ENCODE measurements at regions not wholly inside any gene's neighbourhood (a gene's known extent, or its start where the extent isn't known, plus 50 kb on each side); places are given as distances from the start of the nearest gene placed in this dataset.

DNA sequence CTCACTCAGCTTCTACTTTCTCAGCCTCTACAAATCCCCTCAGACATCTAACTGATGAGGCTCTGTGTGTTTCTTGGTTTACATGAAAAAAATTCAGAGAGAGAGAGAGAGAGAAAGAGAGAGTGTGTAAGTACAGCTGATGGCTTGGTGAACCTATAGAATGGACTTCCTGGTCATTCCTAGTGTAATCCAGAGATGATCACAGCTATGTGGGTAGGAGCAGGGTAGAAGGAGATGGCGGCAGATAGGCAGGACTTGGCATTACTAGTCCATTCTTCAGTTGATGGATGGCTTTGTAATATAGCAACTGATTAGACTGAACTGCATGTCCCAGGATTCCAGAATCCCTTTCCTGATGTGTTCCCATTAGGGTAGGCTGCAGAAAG is 429.3 kb upstream of the CLINT1 start (continued):
- TF ChIP-seq CCDC6 (CRISPR knock-in tag; IDR thresholded peaks at IDR 0.05) (no peak), ZNF431 (CRISPR knock-in tag; IDR thresholded peaks at IDR 0.05; ENCODE audit: borderline replicate concordance, low read depth) (no peak)

DNA sequence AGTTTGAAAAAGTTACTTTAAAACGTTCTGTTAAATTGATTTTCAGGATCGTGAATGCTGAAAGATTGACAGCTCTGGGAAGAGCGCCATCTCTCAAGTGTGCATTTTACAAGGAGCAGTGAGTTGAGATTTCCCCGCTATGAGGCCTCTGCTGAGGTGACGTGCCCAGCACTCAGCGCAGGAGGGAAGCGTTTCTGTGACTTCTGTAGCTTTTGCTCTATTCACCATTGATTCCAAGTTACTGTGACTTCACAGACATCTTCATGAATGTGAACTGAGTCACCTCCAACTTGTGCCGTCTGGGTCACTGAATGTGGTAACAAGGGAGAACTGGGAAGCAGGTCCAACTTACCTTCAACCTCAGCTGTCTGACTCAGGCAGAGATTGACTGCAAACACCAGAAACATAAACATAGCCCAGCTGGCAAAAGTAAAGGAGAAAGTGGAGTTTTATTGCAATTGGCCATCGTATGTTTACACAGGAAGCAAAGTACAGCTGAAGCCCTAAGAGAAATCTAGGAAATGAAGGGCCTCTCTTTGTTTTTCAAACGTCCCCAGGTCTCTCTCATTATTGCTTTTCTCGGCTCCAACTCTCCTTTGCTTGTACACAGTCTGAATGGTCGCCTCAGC is 428.8 kb upstream of the CLINT1 start:
- Histone ChIP-seq H4K20me1 (ENCODE audit: insufficient read depth, low read length) (no peaks in the 10 kb centered on the region), H3K9me3 (ENCODE audit: low read length) (no peaks in the 10 kb centered on the region), H3K4me1 (ENCODE audit: insufficient read depth, low read length) (no peaks in the 10 kb centered on the region), H2AFZ (ENCODE audit: low read length) (no peak overlapping the region), H3K79me2 (ENCODE audit: insufficient read depth, low read length) (no peaks in the 10 kb centered on the region), H3K4me3 (replicated peaks in 1 of 3; ENCODE audit: insufficient read depth in 1 of 3, low read depth in 2 of 3, low read length in 3 of 3) (no peak overlapping the region), H3K27ac (ENCODE audit: extremely low read length, insufficient read depth, low read length) (no peak overlapping the region), H3K36me3 (replicated peaks in 1 of 2; ENCODE audit: control insufficient read depth in 1 of 2, insufficient read depth in 2 of 2, low read length in 2 of 2) (no peaks in the 10 kb centered on the region), H3K27me3 (ENCODE audit: control insufficient read depth in 1 of 2, insufficient read depth in 2 of 2, low read length in 2 of 2) (no peaks in the 10 kb centered on the region), H3K4me2 (ENCODE audit: low read depth, low read length) (no peak overlapping the region), H3K9ac (ENCODE audit: insufficient read depth, low read depth, low read length) (no peak overlapping the region)
- no peak for FAIRE-seq
- WGBS (ENCODE audit: low lambda C conversion rate), result 19% methylated on average over 12 of the region's 12 CpGs
- no peak for DNase-seq (ENCODE audit: low spot score)
- CTCF ChIA-PET (ENCODE audit: low intra/inter-chr PET ratio, low total read pairs), result no interaction called here
- no TSS peak for BruUV-seq (replicated peaks)
- in situ Hi-C loops (cut with HindIII; ENCODE audit: extremely low pct_ligation_motif_present, low pct_unique_long_range_greater_than_20kb), result no loop called here
- intact Hi-C loops (cut with micrococcal nuclease; ENCODE audit: unreplicated experiment), result no loop called here
- peak; percentile 48; the same call in 1 of the 3 replicates for ATAC-seq
- POLR2A ChIA-PET, result no interaction called here
- TF ChIP-seq TFAP4 (IDR thresholded peaks at IDR 0.05; ENCODE audit: borderline replicate concordance, low read depth), result peak; percentile 46; the same call in 1 of the 2 replicates
- TF ChIP-seq ZSCAN5A (CRISPR knock-in tag; IDR thresholded peaks at IDR 0.05; ENCODE audit: borderline replicate concordance), result no peak
- TF ChIP-seq ZNF562 (CRISPR knock-in tag; IDR thresholded peaks at IDR 0.05; ENCODE audit: borderline replicate concordance), result no peak
- no peak for TF ChIP-seq SCMH1 (CRISPR knock-in tag; IDR thresholded peaks at IDR 0.05; ENCODE audit: borderline replicate concordance)
- TF ChIP-seq ISL2 (CRISPR knock-in tag; IDR thresholded peaks at IDR 0.05), result no peak
- TF ChIP-seq CBFB (CRISPR knock-in tag; IDR thresholded peaks at IDR 0.05), result no peak
- TF ChIP-seq ZNF547 (CRISPR knock-in tag; IDR thresholded peaks at IDR 0.05), result no peak
- TF ChIP-seq ATF3 (CRISPR knock-in tag; IDR thresholded peaks at IDR 0.05), result no peak
- TF ChIP-seq JDP2 (CRISPR knock-in tag; IDR thresholded peaks at IDR 0.05; ENCODE audit: borderline replicate concordance), result no peak
- no peak for TF ChIP-seq ZSCAN22 (CRISPR knock-in tag; IDR thresholded peaks at IDR 0.05)
- TF ChIP-seq AHDC1 (CRISPR knock-in tag; IDR thresholded peaks at IDR 0.05; ENCODE audit: borderline replicate concordance), result 0 out of 2 replicates have a peak, but pooled peaks have one; percentile 0
- TF ChIP-seq ZNF432 (CRISPR knock-in tag; IDR thresholded peaks at IDR 0.05; ENCODE audit: borderline replicate concordance), result no peak
- no peak for TF ChIP-seq ZNF589 (CRISPR knock-in tag; conservative IDR thresholded peaks at IDR 0.05)
